T1000 (cell line): ENCODE measurements at regions not wholly inside any gene's neighbourhood (a gene's known extent, or its start where the extent isn't known, plus 50 kb on each side); places are given as distances from the start of the nearest gene placed in this dataset.
"Not testable (repeated sequence)": the region's sequence is repeated elsewhere in the genome, so short reads cannot be mapped to it uniquely, and the experiment has no call there.

Source experiments
- DNase-seq: peaks from one replicate; lab custom pipeline; 2025; ENCODE audit warnings: mixed read lengths; lab: John Stamatoyannopoulos, UW

- DNase-seq: no peak
Observed at GRCh38 chr5:74461251-74461650, 179.3 kb downstream of the ENC1 start.

- no peak for DNase-seq
Observed at GRCh38 chr5:74460694-74461093, 179.8 kb downstream of the ENC1 start.

GRCh38 chr5:74459984-74460383, 180.5 kb downstream of the ENC1 start:
- no peak for DNase-seq

GRCh38 chr5:74457876-74458275, 182.7 kb downstream of the ENC1 start:
- no peak for DNase-seq

GRCh38 chr5:74454263-74455030, 186.1 kb downstream of the ENC1 start:
- no peak for DNase-seq

- no peak for DNase-seq
Observed at GRCh38 chr5:74452856-74453255, 187.7 kb downstream of the ENC1 start.

GRCh38 chr5:74450095-74450494, 190.4 kb downstream of the ENC1 start:
- no peak for DNase-seq

- DNase-seq: no peak
Observed at GRCh38 chr5:74446725-74447241, 193.7 kb downstream of the ENC1 start.

- no peak for DNase-seq
Observed at GRCh38 chr5:74442466-74442865, 198.1 kb downstream of the ENC1 start.

- no peak for DNase-seq
Observed at GRCh38 chr5:74441616-74442015, 198.9 kb downstream of the ENC1 start.

GRCh38 chr5:74440341-74440740, 200.2 kb downstream of the ENC1 start:
- DNase-seq: no peak

- not testable (repeated sequence) for DNase-seq
Observed at GRCh38 chr5:74437870-74438269, 202.7 kb downstream of the ENC1 start.

GRCh38 chr5:74433896-74434829, 206.4 kb downstream of the ENC1 start:
- DNase-seq: no peak

- DNase-seq: no peak
Observed at GRCh38 chr5:74433255-74433895, 207.2 kb downstream of the ENC1 start.

- DNase-seq: no peak
Observed at GRCh38 chr5:74432721-74433120, 207.8 kb downstream of the ENC1 start.

- DNase-seq: no peak
Observed at GRCh38 chr5:74432216-74432615, 208.3 kb downstream of the ENC1 start.

- no peak for DNase-seq
Observed at GRCh38 chr5:74431290-74431669, 209.2 kb downstream of the ENC1 start.

GRCh38 chr5:74430631-74431289, 209.8 kb downstream of the ENC1 start:
- DNase-seq: no peak

- no peak for DNase-seq
Observed at GRCh38 chr5:74429495-74429894, 211.0 kb downstream of the ENC1 start.

- DNase-seq: no peak
Observed at GRCh38 chr5:74428876-74429275, 211.7 kb downstream of the ENC1 start.

- DNase-seq: no peak
Observed at GRCh38 chr5:74428275-74428674, 212.3 kb downstream of the ENC1 start.

GRCh38 chr5:74426506-74426905, 214.0 kb downstream of the ENC1 start:
- no peak for DNase-seq
